B cell (primary cell): ENCODE measurements at regions not wholly inside any gene's neighbourhood (a gene's known extent, or its start where the extent isn't known, plus 50 kb on each side); places are given as distances from the start of the nearest gene placed in this dataset.

Source experiments
- ATAC-seq: fragments of 200-7000 bp; cut with Tn5 transposase; one replicate; pipeline ENCODE4 v1.10.0; 2021; ENCODE audit warnings: low read depth, mild to moderate bottlenecking, moderate number of reproducible peaks, moderate library complexity
- CTCF ChIA-PET: fragments of 350-600 bp; sonication (Branson Sonifier 250); formaldehyde crosslinking; loops from one replicate; lab custom pipeline; 2021; ENCODE audit warnings: antibody characterized with exemption, inconsistent platforms; lab: Charles Lee
- POLR2A ChIA-PET: fragments of 350-600 bp; sonication (Branson Sonifier 250); formaldehyde crosslinking; loops from one replicate; lab custom pipeline; 2021; ENCODE audit warnings: antibody characterized with exemption; lab: Charles Lee
- DNase-seq: peaks from one replicate; pipeline ENCODE4 v3.0.0; 2013
- H2AFZ ChIP-seq: 2 replicates; pipeline ENCODE4 v1.6.1; 2012; ENCODE audit warnings: mild to moderate bottlenecking, low read depth, low read length; ENCODE audit not compliant: insufficient read depth, poor library complexity, severe bottlenecking
- H3K27ac ChIP-seq, 2 donors: 1 replicate in 1 of 2; 2 replicates in 1 of 2; pipeline ENCODE4 v1.5.1; 2012 to 2013; ENCODE audit warnings: low read length in 2 of 2, mild to moderate bottlenecking in 2 of 2, moderate library complexity in 1 of 2
- H3K27me3 ChIP-seq, 4 experiments: fragments of 200-600 bp in 1 of 4; sonication (generic) in 1 of 4; replicated peaks in 1 of 4; 1 replicate in 2 of 4; 2 replicates in 2 of 4; pipeline versions ENCODE4 v1.6.1 to v1.7.0; 2013 to 2016; ENCODE audit warnings: low read length in 3 of 4, mild to moderate bottlenecking in 2 of 4, mixed read lengths in 1 of 4, moderate library complexity in 1 of 4; ENCODE audit not compliant: insufficient read depth in 4 of 4, control insufficient read depth in 3 of 4; ENCODE audit errors: control extremely low read depth in 1 of 4
- H3K36me3 ChIP-seq, 2 experiments: replicated peaks in 1 of 2; 1 replicate in 1 of 2; 2 replicates in 1 of 2; pipeline versions ENCODE4 v1.6.1 to v1.7.1; 2013; ENCODE audit warnings: low read length in 1 of 2; ENCODE audit not compliant: insufficient read depth in 2 of 2, control insufficient read depth in 1 of 2; ENCODE audit errors: control extremely low read depth in 1 of 2, extremely low read depth in 1 of 2
- H3K4me1 ChIP-seq, 2 donors: fragments of 200-600 bp in 1 of 2; sonication (generic) in 1 of 2; 1 replicate in 1 of 2; 2 replicates in 1 of 2; pipeline versions ENCODE4 v1.5.1 to v1.6.1; 2013 to 2017; ENCODE audit warnings: low read length in 2 of 2; ENCODE audit not compliant: control insufficient read depth in 2 of 2, insufficient read depth in 2 of 2
- H3K4me2 ChIP-seq: replicated peaks from 2 replicates; pipeline ENCODE3; 2012; ENCODE audit warnings: mild to moderate bottlenecking, low read depth, low read length; ENCODE audit not compliant: poor library complexity, severe bottlenecking
- H3K4me3 ChIP-seq, 5 experiments: fragments of 200-600 bp in 1 of 5; sonication (generic) in 1 of 5; 1 replicate in 3 of 5; 2 replicates in 2 of 5; pipeline versions ENCODE4 v1.5.1 to v1.7.0; 2011 to 2016; ENCODE audit warnings: low read length in 4 of 5, mild to moderate bottlenecking in 4 of 5, low read depth in 2 of 5, control low read depth in 1 of 5, moderate library complexity in 1 of 5; ENCODE audit not compliant: insufficient read depth in 1 of 5; ENCODE audit errors: control extremely low read depth in 1 of 5, extremely low read depth in 1 of 5
- H3K79me2 ChIP-seq: fragments of 200-600 bp; sonication (generic); one replicate; pipeline ENCODE4 v1.6.0; 2016; ENCODE audit warnings: low read length; ENCODE audit not compliant: control insufficient read depth, insufficient read depth
- H3K9ac ChIP-seq: fragments of 200-600 bp; sonication (generic); 2 replicates; pipeline ENCODE4 v1.6.1; 2017; ENCODE audit warnings: mild to moderate bottlenecking, low read length, moderate library complexity
- H3K9me3 ChIP-seq, 3 donors: one replicate each; pipeline versions ENCODE4 v1.6.1 to v1.7.1; 2013; ENCODE audit warnings: low read length in 2 of 3; ENCODE audit not compliant: control insufficient read depth in 2 of 3, insufficient read depth in 1 of 3; ENCODE audit errors: control extremely low read depth in 1 of 3
- H4K20me1 ChIP-seq: 2 replicates; pipeline ENCODE4 v1.6.0; 2012; ENCODE audit warnings: mild to moderate bottlenecking, low read length; ENCODE audit not compliant: insufficient read depth, control insufficient read depth, poor library complexity, severe bottlenecking
- H3K27ac Mint-ChIP-seq: one replicate; pipeline ENCODE4 v1.8.0; 2021; ENCODE audit warnings: mixed read lengths
- H3K27me3 Mint-ChIP-seq: one replicate; pipeline ENCODE4 v1.8.0; 2021; ENCODE audit warnings: mixed read lengths
- H3K4me1 Mint-ChIP-seq: one replicate; pipeline ENCODE4 v1.8.0; 2021; ENCODE audit warnings: mixed read lengths
- H3K4me3 Mint-ChIP-seq: one replicate; pipeline ENCODE4 v1.8.0; 2021; ENCODE audit warnings: mixed read lengths
- H3K9me3 Mint-ChIP-seq: one replicate; pipeline ENCODE4 v1.8.0; 2022; ENCODE audit warnings: mixed read lengths; ENCODE audit not compliant: insufficient read depth
- EZH2 ChIP-seq: IDR thresholded peaks from 2 replicates; pipeline ENCODE4 v1.6.1; 2012; ENCODE audit warnings: borderline replicate concordance, low read depth, mild to moderate bottlenecking, moderate library complexity, low read length; ENCODE audit not compliant: insufficient read depth, poor library complexity, severe bottlenecking
- WGBS: methylation state at CpG from one replicate; pipeline ENCODE4 v1.1.5; 2013; ENCODE audit warnings: missing lambda C conversion rate; ENCODE audit not compliant: insufficient coverage; 5-methylcytosine and 5-hydroxymethylcytosine counted together
- intact Hi-C: fragments of 100-400 bp; cut with micrococcal nuclease; formaldehyde crosslinking; loops from one replicate; pipeline ENCODE4 v1.10.0; 2022
- TF ChIP-seq, protein P1 (sequence below): fragments of 200-600 bp; IDR thresholded peaks from one replicate; pipeline ENCODE4 v1.8.0; 2022; ENCODE audit warnings: antibody characterized with exemption, mild to moderate bottlenecking

DNA sequence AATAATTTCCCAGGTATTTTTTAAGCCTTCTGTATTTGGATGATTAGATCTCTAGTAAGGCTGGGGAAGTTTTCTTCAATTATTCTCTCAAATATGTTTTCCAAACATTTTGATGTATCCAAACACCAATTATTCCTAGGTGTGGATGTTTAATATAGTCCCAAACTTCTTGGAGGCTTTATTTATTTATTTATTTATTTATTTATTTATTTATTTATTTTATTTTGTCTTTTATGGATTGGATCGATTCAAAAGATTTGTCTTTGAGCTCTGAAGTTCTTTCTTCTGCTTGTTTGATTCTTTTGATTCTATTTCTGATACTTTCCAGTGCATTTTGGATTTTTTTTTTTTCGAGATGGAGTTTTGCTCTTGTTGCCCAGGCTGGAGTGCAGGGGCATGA is 2267.9 kb upstream of the RAG2 start:
- H3K27me3 Mint-ChIP-seq: no peaks in the 10 kb centered on the region
- ATAC-seq (no peak), DNase-seq (no peak)
- no peak overlapping the region for H3K9ac ChIP-seq
- H3K27me3 ChIP-seq: no peaks in the 10 kb centered on the region
- H3K79me2 ChIP-seq: no peaks in the 10 kb centered on the region
- H3K4me1 ChIP-seq: no peaks in the 10 kb centered on the region
- H3K36me3 ChIP-seq: no peaks in the 10 kb centered on the region
- H3K9me3 Mint-ChIP-seq: peaks cover 10% of the 10 kb centered on the region
- no peaks in the 10 kb centered on the region for H3K4me1 Mint-ChIP-seq
- no peak overlapping the region for H3K27ac ChIP-seq
- no peak overlapping the region for H3K4me3 Mint-ChIP-seq
- peaks cover 0 to 9% (median 0%) of the 10 kb centered on the region in 3 donors for H3K9me3 ChIP-seq
- no peak overlapping the region for H2AFZ ChIP-seq
- ChIA-PET POLR2A (no interaction called here), CTCF (no interaction called here)
- H4K20me1 ChIP-seq: no peaks in the 10 kb centered on the region
- H3K4me2 ChIP-seq: no peak overlapping the region
- intact Hi-C loops: no loop called here
- no CpG with 5 or more reads among the region's 2 CpGs for WGBS
- no peak overlapping the region for H3K27ac Mint-ChIP-seq
- H3K4me3 ChIP-seq: no peak overlapping the region
- no peak for TF ChIP-seq EZH2
- TF ChIP-seq, protein P1, sequence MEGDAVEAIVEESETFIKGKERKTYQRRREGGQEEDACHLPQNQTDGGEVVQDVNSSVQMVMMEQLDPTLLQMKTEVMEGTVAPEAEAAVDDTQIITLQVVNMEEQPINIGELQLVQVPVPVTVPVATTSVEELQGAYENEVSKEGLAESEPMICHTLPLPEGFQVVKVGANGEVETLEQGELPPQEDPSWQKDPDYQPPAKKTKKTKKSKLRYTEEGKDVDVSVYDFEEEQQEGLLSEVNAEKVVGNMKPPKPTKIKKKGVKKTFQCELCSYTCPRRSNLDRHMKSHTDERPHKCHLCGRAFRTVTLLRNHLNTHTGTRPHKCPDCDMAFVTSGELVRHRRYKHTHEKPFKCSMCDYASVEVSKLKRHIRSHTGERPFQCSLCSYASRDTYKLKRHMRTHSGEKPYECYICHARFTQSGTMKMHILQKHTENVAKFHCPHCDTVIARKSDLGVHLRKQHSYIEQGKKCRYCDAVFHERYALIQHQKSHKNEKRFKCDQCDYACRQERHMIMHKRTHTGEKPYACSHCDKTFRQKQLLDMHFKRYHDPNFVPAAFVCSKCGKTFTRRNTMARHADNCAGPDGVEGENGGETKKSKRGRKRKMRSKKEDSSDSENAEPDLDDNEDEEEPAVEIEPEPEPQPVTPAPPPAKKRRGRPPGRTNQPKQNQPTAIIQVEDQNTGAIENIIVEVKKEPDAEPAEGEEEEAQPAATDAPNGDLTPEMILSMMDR: no peak

DNA sequence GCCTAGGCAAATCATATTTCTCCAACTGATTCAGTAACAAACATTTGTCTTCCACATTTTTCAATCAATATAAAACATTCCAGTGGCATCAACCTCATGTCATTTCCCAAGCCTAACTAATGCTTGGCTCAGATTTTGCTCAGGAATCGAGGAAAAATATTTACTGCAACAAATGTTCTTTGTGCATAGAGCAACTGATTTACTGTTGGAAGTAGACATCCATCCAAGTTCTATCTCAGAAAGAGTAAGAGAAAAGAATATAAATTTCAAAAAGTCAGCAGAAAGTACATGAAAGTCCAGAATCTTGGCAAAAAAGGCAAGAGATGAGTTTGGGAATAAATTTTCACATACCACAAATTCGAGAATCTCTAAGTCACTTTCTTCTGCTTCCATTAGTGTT is 2245.0 kb upstream of the RAG2 start:
- TF ChIP-seq EZH2: no peak
- TF ChIP-seq, protein P1: no peak
- intact Hi-C loops: no loop called here
- Histone ChIP-seq H3K4me3 (no peak overlapping the region), H3K27ac (no peak overlapping the region), H3K4me2 (no peak overlapping the region), H4K20me1 (no peaks in the 10 kb centered on the region), H3K36me3 (no peaks in the 10 kb centered on the region), H3K79me2 (no peaks in the 10 kb centered on the region), H2AFZ (no peak overlapping the region), H3K9me3 (peaks cover 0 to 5% (median 1%) of the 10 kb centered on the region in 3 donors), H3K4me1 (no peaks in the 10 kb centered on the region), H3K27me3 (no peaks in the 10 kb centered on the region), H3K9ac (no peak overlapping the region)
- CTCF ChIA-PET: no interaction called here
- Mint-ChIP-seq H3K27ac (no peak overlapping the region), H3K27me3 (no peaks in the 10 kb centered on the region), H3K9me3 (peaks cover 8% of the 10 kb centered on the region), H3K4me1 (no peaks in the 10 kb centered on the region), H3K4me3 (no peak overlapping the region)
- 60% methylated on average over 1 of the region's 2 CpGs for WGBS
- DNase-seq: no peak
- POLR2A ChIA-PET: no interaction called here
- ATAC-seq: no peak
